Chondrocyte (in vitro differentiated cells): ENCODE measurements at regions not wholly inside any gene's neighbourhood (a gene's known extent, or its start where the extent isn't known, plus 50 kb on each side); places are given as distances from the start of the nearest gene placed in this dataset.

Experiments used
- DNase-seq: peaks from one replicate; pipeline ENCODE4 v3.0.0; 2021; ENCODE audit warnings: mixed read lengths, low spot score
- H3K27ac Mint-ChIP-seq: one replicate; pipeline ENCODE4 v1.8.0; 2021; ENCODE audit warnings: mild to moderate bottlenecking, moderate library complexity, mixed read lengths; ENCODE audit not compliant: unreplicated experiment
- H3K27me3 Mint-ChIP-seq: 2 replicates; pipeline ENCODE4 v1.8.0; 2021; ENCODE audit warnings: low read depth, mixed read lengths
- H3K36me3 Mint-ChIP-seq: 2 replicates; pipeline ENCODE4 v1.8.0; 2021; ENCODE audit warnings: low read depth, mixed read lengths
- H3K4me1 Mint-ChIP-seq: 2 replicates; pipeline ENCODE4 v1.8.0; 2021; ENCODE audit warnings: low read depth, mild to moderate bottlenecking, mixed read lengths
- H3K4me3 Mint-ChIP-seq: one replicate; pipeline ENCODE4 v1.8.0; 2021; ENCODE audit warnings: mild to moderate bottlenecking, moderate library complexity, mixed read lengths; ENCODE audit not compliant: unreplicated experiment
- H3K9me3 Mint-ChIP-seq: 2 replicates; pipeline ENCODE4 v1.8.0; 2021; ENCODE audit warnings: low read depth, mixed read lengths
- TF ChIP-seq, protein P1 (sequence below): fragments of 200-600 bp; sonication (generic); IDR thresholded peaks from 2 replicates; pipeline ENCODE4 v1.5.0; 2021; ENCODE audit warnings: antibody characterized with exemption, mild to moderate bottlenecking, moderate library complexity

DNA sequence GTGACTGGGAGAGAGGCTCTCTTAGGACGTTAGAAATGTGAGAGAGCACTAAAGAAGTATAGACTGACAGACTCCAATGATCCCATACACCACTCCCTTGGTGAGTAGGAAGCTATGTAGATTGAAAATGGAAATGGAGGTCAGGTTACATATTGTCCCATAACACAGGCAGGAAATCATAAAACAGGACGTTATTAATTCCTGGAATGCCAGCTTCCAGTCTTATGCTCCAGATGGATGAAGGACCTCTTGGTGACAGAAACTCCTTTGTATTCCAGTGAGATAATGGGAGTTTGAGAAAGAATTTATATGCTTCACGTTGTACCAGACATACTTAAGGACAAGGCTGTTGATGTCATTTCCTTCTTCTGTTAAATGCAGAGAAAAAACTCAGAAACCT lies 338.2 kb upstream of the ITGA1 start:
- no peaks in the 10 kb centered on the region for H3K4me1 Mint-ChIP-seq
- peaks cover 21% of the 10 kb centered on the region for H3K27me3 Mint-ChIP-seq
- no peak for DNase-seq
- H3K27ac Mint-ChIP-seq, result no peak overlapping the region
- H3K36me3 Mint-ChIP-seq, result no peaks in the 10 kb centered on the region
- no peak overlapping the region for H3K4me3 Mint-ChIP-seq
- TF ChIP-seq, protein P1, sequence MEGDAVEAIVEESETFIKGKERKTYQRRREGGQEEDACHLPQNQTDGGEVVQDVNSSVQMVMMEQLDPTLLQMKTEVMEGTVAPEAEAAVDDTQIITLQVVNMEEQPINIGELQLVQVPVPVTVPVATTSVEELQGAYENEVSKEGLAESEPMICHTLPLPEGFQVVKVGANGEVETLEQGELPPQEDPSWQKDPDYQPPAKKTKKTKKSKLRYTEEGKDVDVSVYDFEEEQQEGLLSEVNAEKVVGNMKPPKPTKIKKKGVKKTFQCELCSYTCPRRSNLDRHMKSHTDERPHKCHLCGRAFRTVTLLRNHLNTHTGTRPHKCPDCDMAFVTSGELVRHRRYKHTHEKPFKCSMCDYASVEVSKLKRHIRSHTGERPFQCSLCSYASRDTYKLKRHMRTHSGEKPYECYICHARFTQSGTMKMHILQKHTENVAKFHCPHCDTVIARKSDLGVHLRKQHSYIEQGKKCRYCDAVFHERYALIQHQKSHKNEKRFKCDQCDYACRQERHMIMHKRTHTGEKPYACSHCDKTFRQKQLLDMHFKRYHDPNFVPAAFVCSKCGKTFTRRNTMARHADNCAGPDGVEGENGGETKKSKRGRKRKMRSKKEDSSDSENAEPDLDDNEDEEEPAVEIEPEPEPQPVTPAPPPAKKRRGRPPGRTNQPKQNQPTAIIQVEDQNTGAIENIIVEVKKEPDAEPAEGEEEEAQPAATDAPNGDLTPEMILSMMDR, result no peak
- H3K9me3 Mint-ChIP-seq, result no peaks in the 10 kb centered on the region

- H3K9me3 Mint-ChIP-seq, result no peaks in the 10 kb centered on the region
- TF ChIP-seq, protein P1, result no peak
- peaks cover 24% of the 10 kb centered on the region for H3K27me3 Mint-ChIP-seq
- no peak overlapping the region for H3K27ac Mint-ChIP-seq
- no peaks in the 10 kb centered on the region for H3K4me1 Mint-ChIP-seq
- H3K36me3 Mint-ChIP-seq, result no peaks in the 10 kb centered on the region
- no peak for DNase-seq
- H3K4me3 Mint-ChIP-seq, result no peak overlapping the region
Measured at GRCh38 chr5:52452098-52452497, 335.6 kb upstream of the ITGA1 start.

DNA sequence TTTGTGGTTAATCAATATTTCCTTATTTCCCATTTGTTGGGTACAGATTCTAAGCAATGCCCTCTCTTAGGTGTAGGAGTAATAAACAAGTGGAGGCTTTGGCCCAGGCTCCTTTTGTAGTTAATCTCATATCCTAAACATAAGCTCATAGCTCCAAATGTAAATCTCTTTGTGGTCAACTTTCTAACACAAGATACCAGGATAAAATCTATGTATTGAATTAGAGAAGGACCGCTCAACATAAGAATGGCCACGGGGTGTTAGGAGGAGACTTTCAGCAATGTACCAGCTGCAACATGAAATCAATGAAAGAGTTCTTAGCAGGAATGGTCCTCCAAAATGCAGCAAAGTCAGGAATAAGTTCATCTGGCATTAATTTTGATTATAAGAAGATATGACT lies 334.5 kb upstream of the ITGA1 start:
- H3K4me1 Mint-ChIP-seq, result no peaks in the 10 kb centered on the region

GRCh38 chr5:52455920-52456319 lies 331.8 kb upstream of the ITGA1 start:
- TF ChIP-seq, protein P1, result no peak
- Mint-ChIP-seq H3K4me3 (no peak overlapping the region), H3K27ac (no peak overlapping the region), H3K27me3 (peaks cover 31% of the 10 kb centered on the region), H3K4me1 (no peaks in the 10 kb centered on the region), H3K36me3 (no peaks in the 10 kb centered on the region), H3K9me3 (no peaks in the 10 kb centered on the region)
- DNase-seq, result no peak

More for the DNA sequence above, 334.5 kb upstream of the ITGA1 start:
- H3K27ac Mint-ChIP-seq, result no peak overlapping the region
- no peaks in the 10 kb centered on the region for H3K36me3 Mint-ChIP-seq
- no peak overlapping the region for H3K4me3 Mint-ChIP-seq
- H3K27me3 Mint-ChIP-seq, result peaks cover 27% of the 10 kb centered on the region
- TF ChIP-seq, protein P1, result no peak
- no peaks in the 10 kb centered on the region for H3K9me3 Mint-ChIP-seq
- DNase-seq, result no peak

DNA sequence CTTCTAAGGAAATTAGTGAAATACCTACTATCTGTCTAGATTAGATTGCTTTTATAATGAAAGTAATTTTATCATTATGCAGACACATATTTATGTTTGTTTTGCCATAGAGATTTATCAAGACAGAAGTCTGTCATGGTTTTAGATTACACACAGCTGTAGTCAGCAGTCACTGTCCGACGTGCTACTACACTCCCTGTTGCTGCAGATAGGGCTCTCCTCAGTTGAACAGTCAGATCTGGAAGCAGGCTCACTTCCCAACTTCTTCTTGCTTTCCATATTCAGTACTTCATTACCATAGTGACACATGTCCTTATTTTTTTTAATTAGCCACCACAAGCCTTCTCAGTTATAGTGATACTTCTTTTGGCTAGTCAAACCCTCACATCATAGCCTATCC lies 329.9 kb upstream of the ITGA1 start:
- DNase-seq, result no peak
- TF ChIP-seq, protein P1, result no peak
- Mint-ChIP-seq H3K36me3 (no peaks in the 10 kb centered on the region), H3K4me3 (no peak overlapping the region), H3K27me3 (peaks cover 27% of the 10 kb centered on the region), H3K27ac (no peak overlapping the region), H3K9me3 (no peaks in the 10 kb centered on the region), H3K4me1 (no peaks in the 10 kb centered on the region)
